Natural killer cell (primary cell): ENCODE measurements at regions not wholly inside any gene's neighbourhood (a gene's known extent, or its start where the extent isn't known, plus 50 kb on each side); places are given as distances from the start of the nearest gene placed in this dataset.

Experiments used
- ATAC-seq, 3 donors: fragments of 150-1000 bp in 2 of 3; fragments of 200-7000 bp in 1 of 3; cut with Tn5 transposase; 1 replicate in 1 of 3; 2 replicates in 2 of 3; pipeline ENCODE4 v1.10.0; 2021; ENCODE audit warnings: mild to moderate bottlenecking in 2 of 3, moderate library complexity in 2 of 3
- DNase-seq, 2 donors: peaks; one replicate each; pipeline versions ENCODE4 v3.0.0 to v3.0.0-alpha.2; 2013 to 2021; ENCODE audit warnings: mixed read lengths in 1 of 2
- H3K27ac ChIP-seq: one replicate; pipeline ENCODE4 v1.5.1; 2013; ENCODE audit warnings: mild to moderate bottlenecking, low read length
- H3K27me3 ChIP-seq: one replicate; pipeline ENCODE4 v1.6.1; 2013; ENCODE audit warnings: low read length; ENCODE audit not compliant: control insufficient read depth, insufficient read depth
- H3K36me3 ChIP-seq: one replicate; pipeline ENCODE4 v1.6.1; 2013; ENCODE audit warnings: low read length; ENCODE audit not compliant: control insufficient read depth, insufficient read depth
- H3K4me1 ChIP-seq: one replicate; pipeline ENCODE4 v1.6.1; 2013; ENCODE audit warnings: low read length; ENCODE audit not compliant: control insufficient read depth, insufficient read depth
- H3K4me3 ChIP-seq: one replicate; pipeline ENCODE4 v1.5.1; 2013; ENCODE audit warnings: low read length
- H3K9me3 ChIP-seq: one replicate; pipeline ENCODE4 v1.6.1; 2013; ENCODE audit warnings: low read length; ENCODE audit not compliant: control insufficient read depth, insufficient read depth
- H3K27ac Mint-ChIP-seq, 2 donors: one replicate each; pipeline ENCODE4 v1.8.0; 2022; ENCODE audit warnings: mild to moderate bottlenecking in 2 of 2, mixed read lengths in 2 of 2, moderate library complexity in 1 of 2
- H3K27me3 Mint-ChIP-seq, 2 donors: one replicate each; pipeline ENCODE4 v1.8.0; 2022; ENCODE audit warnings: low read depth in 2 of 2, mixed read lengths in 2 of 2
- H3K36me3 Mint-ChIP-seq: one replicate; pipeline ENCODE4 v1.8.0; 2022; ENCODE audit warnings: mixed read lengths
- H3K4me1 Mint-ChIP-seq, 2 donors: one replicate each; pipeline ENCODE4 v1.8.0; 2022; ENCODE audit warnings: mixed read lengths in 2 of 2
- H3K4me3 Mint-ChIP-seq: one replicate; pipeline ENCODE4 v1.8.0; 2022; ENCODE audit warnings: mild to moderate bottlenecking, moderate library complexity, mixed read lengths
- H3K9me3 Mint-ChIP-seq, 2 donors: one replicate each; pipeline ENCODE4 v1.8.0; 2022; ENCODE audit warnings: mixed read lengths in 2 of 2
- CTCF ChIP-seq: fragments of 200-600 bp; IDR thresholded peaks from one replicate; pipeline ENCODE4 v1.8.0; 2022; ENCODE audit warnings: antibody characterized with exemption
- WGBS: methylation state at CpG from one replicate; pipeline ENCODE4 v1.1.7; 2013; ENCODE audit warnings: missing lambda C conversion rate; ENCODE audit not compliant: insufficient coverage; 5-methylcytosine and 5-hydroxymethylcytosine counted together
- intact Hi-C: fragments of 100-400 bp; cut with micrococcal nuclease; formaldehyde crosslinking; loops from one replicate; pipeline ENCODE4 v1.14.2; 2022

DNA sequence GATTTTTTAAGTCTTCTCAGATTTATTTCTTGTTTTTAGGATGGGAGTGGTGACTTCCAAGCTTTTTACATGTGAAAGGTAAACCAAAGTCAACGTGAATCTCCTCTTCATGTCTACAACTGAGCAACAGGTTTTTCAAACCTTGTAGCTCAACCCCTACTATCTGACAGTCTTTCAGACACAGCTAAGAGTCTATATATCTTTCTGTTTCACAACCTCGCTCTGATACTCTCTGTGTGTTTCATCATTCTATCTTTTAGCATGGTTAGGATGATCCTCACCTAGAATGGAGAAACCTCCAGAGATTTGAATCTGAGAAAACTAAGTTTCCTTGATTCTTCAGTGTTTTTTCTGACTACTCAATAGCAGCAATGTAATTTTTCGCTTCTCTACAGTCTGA, 96.1 kb downstream of the EPDR1 start:
- Mint-ChIP-seq H3K4me3 (no peak overlapping the region), H3K9me3 (no peaks in the 10 kb centered on the region), H3K4me1 (peaks cover 0 to 5% of the 10 kb centered on the region in 2 donors), H3K27ac (no peak overlapping the region), H3K27me3 (peaks cover 6 to 12% of the 10 kb centered on the region in 2 donors), H3K36me3 (no peaks in the 10 kb centered on the region)
- Histone ChIP-seq H3K9me3 (no peaks in the 10 kb centered on the region), H3K27ac (no peak overlapping the region), H3K27me3 (peaks cover 2% of the 10 kb centered on the region), H3K4me1 (no peaks in the 10 kb centered on the region), H3K4me3 (no peak overlapping the region), H3K36me3 (no peaks in the 10 kb centered on the region)
- DNase-seq (no peak), ATAC-seq (no peak)
- intact Hi-C loops, result no loop called here
- TF ChIP-seq CTCF, result no peak
- WGBS, result 96% methylated on average over 2 of the region's 3 CpGs

GRCh38 chr7:38017320-38017719, 96.9 kb downstream of the EPDR1 start:
- no CpG with 5 or more reads among the region's 1 CpG for WGBS
- no peak overlapping the region for H3K27ac Mint-ChIP-seq
- peaks cover 0 to 5% of the 10 kb centered on the region in 2 donors for H3K4me1 Mint-ChIP-seq

GRCh38 chr7:38020121-38020785, 99.8 kb downstream of the EPDR1 start:
- no peak for ATAC-seq
- 79% methylated on average over 5 of the region's 6 CpGs for WGBS
- TF ChIP-seq CTCF, result no peak
- H3K27me3 Mint-ChIP-seq, result peaks cover 6 to 12% of the 10 kb centered on the region in 2 donors
- no peaks in the 10 kb centered on the region for H3K9me3 Mint-ChIP-seq
- DNase-seq, result no peak
- no peaks in the 10 kb centered on the region for H3K36me3 Mint-ChIP-seq
- H3K9me3 ChIP-seq, result no peaks in the 10 kb centered on the region
- no peaks in the 10 kb centered on the region for H3K36me3 ChIP-seq
- H3K4me1 ChIP-seq, result no peaks in the 10 kb centered on the region
- no peak overlapping the region for H3K27ac Mint-ChIP-seq
- H3K4me3 Mint-ChIP-seq, result no peak overlapping the region
- H3K4me1 Mint-ChIP-seq, result peaks cover 0 to 5% of the 10 kb centered on the region in 2 donors
- no peaks in the 10 kb centered on the region for H3K27me3 ChIP-seq
- no peak overlapping the region for H3K27ac ChIP-seq
- no peak overlapping the region for H3K4me3 ChIP-seq
- intact Hi-C loops, result no loop called here

More at GRCh38 chr7:38017320-38017719, 96.9 kb downstream of the EPDR1 start:
- Mint-ChIP-seq H3K9me3 (no peaks in the 10 kb centered on the region), H3K27me3 (peaks cover 6 to 12% of the 10 kb centered on the region in 2 donors), H3K4me3 (no peak overlapping the region), H3K36me3 (no peaks in the 10 kb centered on the region)
- no peak for DNase-seq
- TF ChIP-seq CTCF, result no peak
- no peak for ATAC-seq
- no peak overlapping the region for H3K4me3 ChIP-seq
- H3K9me3 ChIP-seq, result no peaks in the 10 kb centered on the region
- H3K27ac ChIP-seq, result no peak overlapping the region
- intact Hi-C loops, result no loop called here
- no peaks in the 10 kb centered on the region for H3K36me3 ChIP-seq
- H3K27me3 ChIP-seq, result peaks cover 2% of the 10 kb centered on the region
- H3K4me1 ChIP-seq, result no peaks in the 10 kb centered on the region

GRCh38 chr7:38021892-38022291, 101.5 kb downstream of the EPDR1 start:
- ATAC-seq, result no peak
- TF ChIP-seq CTCF, result no peak
- Histone ChIP-seq H3K9me3 (no peaks in the 10 kb centered on the region), H3K27me3 (no peaks in the 10 kb centered on the region), H3K27ac (no peak overlapping the region), H3K4me1 (no peaks in the 10 kb centered on the region), H3K36me3 (no peaks in the 10 kb centered on the region), H3K4me3 (no peak overlapping the region)
- Mint-ChIP-seq H3K4me1 (peaks cover 0 to 5% of the 10 kb centered on the region in 2 donors), H3K4me3 (no peak overlapping the region), H3K27me3 (peaks cover 1 to 12% of the 10 kb centered on the region in 2 donors), H3K27ac (no peak overlapping the region), H3K36me3 (no peaks in the 10 kb centered on the region), H3K9me3 (no peaks in the 10 kb centered on the region)
- no peak for DNase-seq
- intact Hi-C loops, result no loop called here
- WGBS, result 89% methylated on average over 3 of the region's 3 CpGs
